ENCODE measurements at regions not wholly inside any gene's neighbourhood (a gene's known extent, or its start where the extent isn't known, plus 50 kb on each side); places are given as distances from the start of the nearest gene placed in this dataset.

DNA sequence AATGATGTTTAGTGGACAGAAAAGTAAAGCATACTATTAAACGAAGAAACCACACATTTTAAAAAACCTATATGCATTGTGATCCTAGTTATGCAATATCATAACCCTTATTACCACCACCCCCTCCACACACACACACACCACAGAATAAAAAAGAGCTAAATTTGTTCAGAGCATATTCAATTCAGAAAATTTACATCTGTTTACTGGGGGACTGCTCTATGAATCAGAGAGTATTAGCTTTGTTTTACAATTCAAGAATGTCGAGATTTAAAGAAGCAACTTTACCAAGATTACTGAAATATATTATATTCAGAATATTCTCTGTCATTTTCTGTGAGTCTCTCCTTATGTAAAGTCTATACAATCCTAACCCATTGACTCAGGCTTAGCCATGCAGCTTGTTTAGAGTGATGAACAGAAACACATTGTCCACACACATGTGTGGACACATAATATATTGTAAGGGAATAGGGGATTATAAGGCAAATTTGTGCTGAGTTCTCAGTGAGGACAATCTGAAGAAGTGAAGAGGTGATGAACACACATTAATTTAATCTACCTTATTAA lies 369.6 kb upstream of the MARCKS start:
- Mint-ChIP-seq H3K27ac (no peak overlapping the region), H3K36me3 (ENCODE audit: low read depth) (no peaks in the 10 kb centered on the region), H3K27me3 (no peaks in the 10 kb centered on the region), H3K9me3 (no peaks in the 10 kb centered on the region), H3K4me1 (no peaks in the 10 kb centered on the region), H3K4me3 (no peak overlapping the region)
- DNase-seq (no peak), ATAC-seq (no peak)

DNA sequence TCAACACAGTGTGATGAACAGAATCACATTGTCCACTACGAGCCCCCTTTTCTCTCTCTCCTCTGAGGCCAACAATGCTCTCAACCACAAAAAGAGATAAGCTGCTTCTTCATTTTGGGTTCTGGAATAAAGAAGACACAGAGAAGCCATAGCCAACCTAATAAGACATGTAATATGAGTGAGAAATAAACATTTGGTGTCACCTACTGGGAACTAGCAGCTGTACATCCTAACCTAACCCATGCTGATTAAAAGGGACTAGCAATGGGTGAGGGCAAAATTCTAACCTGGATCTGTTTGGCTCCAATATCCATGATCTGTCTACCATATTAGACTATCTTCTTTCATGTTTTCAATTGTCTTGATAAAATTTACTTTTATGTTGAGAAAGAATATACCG lies 369.1 kb upstream of the MARCKS start:
- Mint-ChIP-seq H3K27ac (no peak overlapping the region), H3K4me1 (no peaks in the 10 kb centered on the region), H3K27me3 (no peaks in the 10 kb centered on the region), H3K36me3 (ENCODE audit: low read depth) (no peaks in the 10 kb centered on the region), H3K4me3 (no peak overlapping the region), H3K9me3 (no peaks in the 10 kb centered on the region)
- DNase-seq: no peak
- ATAC-seq: no peak

GRCh38 chr6:113488812-113489685 lies 368.1 kb upstream of the MARCKS start:
- Mint-ChIP-seq H3K4me3 (no peak overlapping the region), H3K4me1 (no peaks in the 10 kb centered on the region), H3K27me3 (no peaks in the 10 kb centered on the region), H3K36me3 (ENCODE audit: low read depth) (no peaks in the 10 kb centered on the region), H3K9me3 (no peaks in the 10 kb centered on the region), H3K27ac (no peak overlapping the region)
- no peak for ATAC-seq
- DNase-seq: no peak

- ATAC-seq: no peak
- Mint-ChIP-seq H3K27me3 (no peaks in the 10 kb centered on the region), H3K4me3 (no peak overlapping the region), H3K9me3 (no peaks in the 10 kb centered on the region), H3K36me3 (ENCODE audit: low read depth) (no peaks in the 10 kb centered on the region), H3K4me1 (no peaks in the 10 kb centered on the region), H3K27ac (no peak overlapping the region)
- DNase-seq: no peak
These were observed 367.0 kb upstream of the MARCKS start for GRCh38 chr6:113489952-113490746.

GRCh38 chr6:113491376-113491775 lies 365.8 kb upstream of the MARCKS start:
- ATAC-seq: no peak
- no peak overlapping the region for H3K27ac Mint-ChIP-seq
- no peaks in the 10 kb centered on the region for H3K9me3 Mint-ChIP-seq
- DNase-seq: no peak
- H3K4me1 Mint-ChIP-seq: no peaks in the 10 kb centered on the region
- H3K36me3 Mint-ChIP-seq (ENCODE audit: low read depth): no peaks in the 10 kb centered on the region
- no peak overlapping the region for H3K4me3 Mint-ChIP-seq
- no peaks in the 10 kb centered on the region for H3K27me3 Mint-ChIP-seq

DNA sequence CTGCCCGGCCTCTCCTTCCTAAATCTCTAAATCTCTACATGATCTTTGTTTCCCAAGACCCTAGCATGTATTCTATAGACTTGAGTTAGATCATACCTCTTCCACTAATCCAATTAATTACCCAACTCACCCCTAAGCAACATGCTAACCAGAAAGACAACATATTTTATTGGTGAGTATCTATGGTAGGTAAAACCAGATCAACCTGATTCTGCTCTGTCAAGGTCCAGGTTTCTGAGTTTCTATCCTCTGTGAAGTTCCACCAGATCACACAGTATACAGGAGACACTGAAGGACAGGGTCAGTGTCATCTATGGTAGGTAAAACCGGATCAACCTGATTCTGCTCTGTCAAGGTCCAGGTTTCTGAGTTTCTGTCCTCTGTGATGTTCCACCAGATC lies 363.2 kb upstream of the MARCKS start:
- Mint-ChIP-seq H3K9me3 (no peaks in the 10 kb centered on the region), H3K4me3 (no peak overlapping the region), H3K36me3 (ENCODE audit: low read depth) (no peaks in the 10 kb centered on the region), H3K27me3 (no peaks in the 10 kb centered on the region), H3K4me1 (no peaks in the 10 kb centered on the region), H3K27ac (no peak overlapping the region)
- DNase-seq (no peak), ATAC-seq (no peak)

GRCh38 chr6:113495521-113495920 lies 361.6 kb upstream of the MARCKS start:
- no peak for DNase-seq

GRCh38 chr6:113496166-113496565 lies 361.0 kb upstream of the MARCKS start:
- Mint-ChIP-seq H3K4me1 (no peaks in the 10 kb centered on the region), H3K27me3 (no peaks in the 10 kb centered on the region), H3K27ac (no peak overlapping the region), H3K4me3 (no peak overlapping the region), H3K9me3 (no peaks in the 10 kb centered on the region), H3K36me3 (ENCODE audit: low read depth) (no peaks in the 10 kb centered on the region)
- no peak for DNase-seq
- no peak for ATAC-seq

More at GRCh38 chr6:113495521-113495920, 361.6 kb upstream of the MARCKS start:
- H3K27me3 Mint-ChIP-seq: no peaks in the 10 kb centered on the region
- no peak for ATAC-seq
- H3K27ac Mint-ChIP-seq: no peak overlapping the region
- no peaks in the 10 kb centered on the region for H3K36me3 Mint-ChIP-seq (ENCODE audit: low read depth)
- H3K4me3 Mint-ChIP-seq: no peak overlapping the region
- no peaks in the 10 kb centered on the region for H3K9me3 Mint-ChIP-seq
- no peaks in the 10 kb centered on the region for H3K4me1 Mint-ChIP-seq

GRCh38 chr6:113500221-113500620 lies 356.9 kb upstream of the MARCKS start:
- no peak for DNase-seq
- Mint-ChIP-seq H3K27me3 (no peaks in the 10 kb centered on the region), H3K9me3 (no peaks in the 10 kb centered on the region), H3K4me3 (no peak overlapping the region), H3K4me1 (no peaks in the 10 kb centered on the region), H3K27ac (no peak overlapping the region), H3K36me3 (ENCODE audit: low read depth) (no peaks in the 10 kb centered on the region)
- ATAC-seq: no peak

GRCh38 chr6:113505084-113505699 lies 352.0 kb upstream of the MARCKS start:
- Mint-ChIP-seq H3K4me3 (no peak overlapping the region), H3K27me3 (no peaks in the 10 kb centered on the region), H3K27ac (no peak overlapping the region), H3K9me3 (no peaks in the 10 kb centered on the region), H3K4me1 (no peaks in the 10 kb centered on the region), H3K36me3 (ENCODE audit: low read depth) (no peaks in the 10 kb centered on the region)
- DNase-seq (no peak), ATAC-seq (no peak)

GRCh38 chr6:113508249-113508648 lies 348.9 kb upstream of the MARCKS start:
- Mint-ChIP-seq H3K9me3 (no peaks in the 10 kb centered on the region), H3K27ac (no peak overlapping the region), H3K4me3 (no peak overlapping the region), H3K27me3 (no peaks in the 10 kb centered on the region), H3K36me3 (ENCODE audit: low read depth) (no peaks in the 10 kb centered on the region), H3K4me1 (no peaks in the 10 kb centered on the region)
- DNase-seq (no peak), ATAC-seq (no peak)

GRCh38 chr6:113511100-113511499 lies 346.0 kb upstream of the MARCKS start:
- H3K4me3 Mint-ChIP-seq: no peak overlapping the region
- no peaks in the 10 kb centered on the region for H3K4me1 Mint-ChIP-seq
- DNase-seq (no peak), ATAC-seq (no peak)
- H3K27ac Mint-ChIP-seq: no peak overlapping the region
- H3K36me3 Mint-ChIP-seq (ENCODE audit: low read depth): no peaks in the 10 kb centered on the region
- peaks cover 1% of the 10 kb centered on the region for H3K27me3 Mint-ChIP-seq
- H3K9me3 Mint-ChIP-seq: peaks cover 3% of the 10 kb centered on the region

DNA sequence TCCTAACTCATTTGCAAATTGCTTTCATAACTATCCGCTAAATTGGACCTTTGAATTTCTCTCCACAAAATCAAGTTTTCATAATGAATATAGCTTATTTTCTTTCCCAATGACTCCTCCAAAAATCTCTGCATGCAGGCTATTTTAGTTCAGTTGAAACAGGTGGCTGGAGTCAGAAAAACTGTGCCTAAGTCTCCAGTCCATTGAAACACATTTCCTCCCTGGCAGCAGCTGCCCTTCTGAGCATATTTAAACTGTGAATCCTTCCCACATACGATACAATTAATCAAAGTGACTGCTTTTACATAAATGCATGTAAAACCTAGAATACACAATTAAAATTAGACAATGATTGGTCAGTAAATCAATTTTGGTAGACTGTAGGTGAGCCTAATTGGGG lies 344.6 kb upstream of the MARCKS start:
- Mint-ChIP-seq H3K4me3 (no peak overlapping the region), H3K27me3 (peaks cover 1% of the 10 kb centered on the region), H3K36me3 (ENCODE audit: low read depth) (no peaks in the 10 kb centered on the region), H3K9me3 (peaks cover 3% of the 10 kb centered on the region), H3K27ac (no peak overlapping the region), H3K4me1 (no peaks in the 10 kb centered on the region)
- ATAC-seq (no peak), DNase-seq (no peak)

DNA sequence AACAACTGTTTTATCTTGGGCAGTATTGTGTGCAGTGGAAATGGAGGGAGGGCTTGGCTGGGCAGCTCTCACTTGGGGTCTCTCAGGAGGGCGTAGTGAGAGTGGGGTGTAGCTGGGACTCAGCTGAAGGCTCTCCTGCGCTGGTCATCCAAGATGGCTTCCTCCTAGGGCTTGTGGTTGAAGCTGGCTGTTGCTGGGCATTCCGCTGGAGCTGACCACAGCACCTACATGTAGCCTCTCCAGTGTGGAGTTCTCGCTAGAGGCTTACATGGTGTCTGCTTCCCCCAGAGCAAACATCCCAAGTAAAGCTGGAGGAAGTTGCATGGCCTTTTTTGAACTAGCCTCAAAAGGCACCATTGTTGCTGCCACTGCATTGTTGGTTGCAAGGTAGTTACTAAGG lies 344.1 kb upstream of the MARCKS start:
- ATAC-seq (no peak), DNase-seq (no peak)
- Mint-ChIP-seq H3K27me3 (peaks cover 1% of the 10 kb centered on the region), H3K4me3 (no peak overlapping the region), H3K9me3 (peaks cover 3% of the 10 kb centered on the region), H3K36me3 (ENCODE audit: low read depth) (no peaks in the 10 kb centered on the region), H3K4me1 (no peaks in the 10 kb centered on the region), H3K27ac (no peak overlapping the region)
